K562 (cell line): ENCODE measurements at regions not wholly inside any gene's neighbourhood (a gene's known extent, or its start where the extent isn't known, plus 50 kb on each side); places are given as distances from the start of the nearest gene placed in this dataset.

Experiments used
- ELF2 ChIP-seq: fragments of 250-450 bp; sonication (Bioruptor Pico); IDR thresholded peaks from 2 replicates; pipeline ENCODE4 v1.5.0; 2021; ENCODE audit warnings: mild to moderate bottlenecking
- FOS ChIP-seq: IDR thresholded peaks from 3 replicates; pipeline ENCODE4 v1.6.1; 2011; ENCODE audit not compliant: insufficient read length; ENCODE audit errors: extremely low read depth
- GTF2E2 ChIP-seq: fragments of 200-800 bp; sonication (Bioruptor generic); IDR thresholded peaks from 2 replicates; pipeline ENCODE4 v1.6.1; 2016; ENCODE audit warnings: missing genetic modification characterization, missing compliant biosample characterization
- HMBOX1 ChIP-seq: sonication (generic); IDR thresholded peaks from 2 replicates; pipeline ENCODE4 v1.6.1; 2016
- KDM1A ChIP-seq, 2 experiments: fragments of 450-650 bp; IDR thresholded peaks; 2 replicates each; pipeline ENCODE4 v1.6.1; 2016; ENCODE audit warnings: mild to moderate bottlenecking in 2 of 2
- KLF16 ChIP-seq: IDR thresholded peaks from 2 replicates; pipeline ENCODE4 v1.6.1; 2016; ENCODE audit warnings: antibody characterized with exemption
- MAFG ChIP-seq: fragments of 450-650 bp; conservative IDR thresholded peaks from 2 replicates; pipeline ENCODE4 v1.6.1; 2016; ENCODE audit warnings: missing genetic modification characterization, missing compliant biosample characterization
- MTA2 ChIP-seq: fragments of 450-650 bp; IDR thresholded peaks from 2 replicates; pipeline ENCODE4 v1.6.1; 2016; ENCODE audit warnings: low read depth
- NBN ChIP-seq: fragments of 450-650 bp; IDR thresholded peaks from 2 replicates; pipeline ENCODE4 v1.6.1; 2016; ENCODE audit warnings: low read depth, mild to moderate bottlenecking
- NCOR1 ChIP-seq: fragments of 450-650 bp; IDR thresholded peaks from 2 replicates; pipeline ENCODE4 v1.6.1; 2016; ENCODE audit warnings: mild to moderate bottlenecking, moderate library complexity
- NR0B1 ChIP-seq: fragments of 450-650 bp; IDR thresholded peaks from one replicate; pipeline ENCODE4 v1.6.1; 2018; ENCODE audit warnings: mild to moderate bottlenecking, moderate library complexity; ENCODE audit not compliant: partially characterized antibody
- PHF8 ChIP-seq: fragments of 200-600 bp; sonication (generic); IDR thresholded peaks from 2 replicates; pipeline ENCODE4 v1.6.1; 2012; ENCODE audit warnings: mixed run types, mild to moderate bottlenecking, inconsistent platforms, low read length, moderate library complexity, borderline replicate concordance
- RBFOX2 ChIP-seq: fragments of 200-400 bp; formaldehyde crosslinking; IDR thresholded peaks from 2 replicates; pipeline ENCODE4 v1.6.1; 2017; ENCODE audit warnings: low read depth, mild to moderate bottlenecking, low read length, moderate library complexity
- RBM39 ChIP-seq: fragments of 200-400 bp; formaldehyde crosslinking; optimal IDR thresholded peaks from 2 replicates; pipeline ENCODE3; 2018; ENCODE audit warnings: low read depth, low read length
- SIRT6 ChIP-seq: IDR thresholded peaks from one replicate; pipeline ENCODE4 v1.6.1; 2012; ENCODE audit warnings: low read depth, mild to moderate bottlenecking, control low read depth, inconsistent platforms, low read length, moderate library complexity
- SRSF1 ChIP-seq: fragments of 200-400 bp; formaldehyde crosslinking; IDR thresholded peaks from 2 replicates; pipeline ENCODE4 v1.6.1; 2017; ENCODE audit warnings: mild to moderate bottlenecking, low read depth, low read length, moderate library complexity
- TCF7L2 ChIP-seq: fragments of 150-350 bp; IDR thresholded peaks from 2 replicates; pipeline ENCODE4 v1.6.1; 2016; ENCODE audit warnings: low read depth, mild to moderate bottlenecking, low read length, moderate library complexity
- U2AF2 ChIP-seq: fragments of 200-400 bp; formaldehyde crosslinking; optimal IDR thresholded peaks from 2 replicates; pipeline ENCODE3; 2017; ENCODE audit warnings: low read depth, mild to moderate bottlenecking, low read length
- ZC3H11A ChIP-seq: IDR thresholded peaks from 2 replicates; pipeline ENCODE4 v1.6.1; 2012; ENCODE audit warnings: low read depth, low read length, improper control_type of control experiment
- ZFX ChIP-seq: sonication (generic); formaldehyde crosslinking; IDR thresholded peaks from 2 replicates; pipeline ENCODE4 v1.8.0; 2022; ENCODE audit warnings: mild to moderate bottlenecking, missing genetic modification reagents, moderate library complexity
- ZNF12 ChIP-seq: sonication (generic); formaldehyde crosslinking; IDR thresholded peaks from 2 replicates; pipeline ENCODE4 v1.4.0; 2020; ENCODE audit warnings: mild to moderate bottlenecking, missing genetic modification reagents
- ZNF23 ChIP-seq: fragments of 250-450 bp; sonication (Bioruptor Pico); IDR thresholded peaks from 2 replicates; pipeline ENCODE4 v1.4.0; 2020; ENCODE audit warnings: mild to moderate bottlenecking
- ZNF609 ChIP-seq: sonication (generic); formaldehyde crosslinking; IDR thresholded peaks from 2 replicates; pipeline ENCODE4 v1.8.1; 2023; ENCODE audit warnings: missing genetic modification reagents, mild to moderate bottlenecking, borderline replicate concordance

GRCh38 chr3:194003114-194004057 lies 132.6 kb upstream of the HES1 start (continued):
- TF ChIP-seq NR0B1 (no peak), ZFX (CRISPR knock-in tag) (peak; percentile 84), HMBOX1 (peak; percentile 57; the same call in 1 of the 2 replicates), ELF2 (CRISPR knock-in tag) (no peak), KDM1A (IDR thresholded peaks at IDR 0.05) (peak; percentile 85 to 90), GTF2E2 (tag) (0 out of 2 replicates have a peak, but pooled peaks have one; percentile 34), U2AF2 (no peak), NCOR1 (peak; percentile 97), MAFG (tag) (peak; percentile 51), ZC3H11A (no peak), KLF16 (peak; percentile 72), TCF7L2 (no peak), FOS (no peak), ZNF12 (CRISPR knock-in tag) (0 out of 2 replicates have a peak, but pooled peaks have one; percentile 73), SIRT6 (no peak), ZNF609 (CRISPR knock-in tag) (no peak), NBN (peak; percentile 34; the same call in 1 of the 2 replicates), PHF8 (peak; percentile 43; the same call in 1 of the 2 replicates), SRSF1 (no peak), RBM39 (no peak), MTA2 (peak; percentile 67), ZNF23 (CRISPR knock-in tag) (no peak), RBFOX2 (peak; percentile 88)
